ENCODE measurements at regions not wholly inside any gene's neighbourhood (a gene's known extent, or its start where the extent isn't known, plus 50 kb on each side); places are given as distances from the start of the nearest gene placed in this dataset.

DNA sequence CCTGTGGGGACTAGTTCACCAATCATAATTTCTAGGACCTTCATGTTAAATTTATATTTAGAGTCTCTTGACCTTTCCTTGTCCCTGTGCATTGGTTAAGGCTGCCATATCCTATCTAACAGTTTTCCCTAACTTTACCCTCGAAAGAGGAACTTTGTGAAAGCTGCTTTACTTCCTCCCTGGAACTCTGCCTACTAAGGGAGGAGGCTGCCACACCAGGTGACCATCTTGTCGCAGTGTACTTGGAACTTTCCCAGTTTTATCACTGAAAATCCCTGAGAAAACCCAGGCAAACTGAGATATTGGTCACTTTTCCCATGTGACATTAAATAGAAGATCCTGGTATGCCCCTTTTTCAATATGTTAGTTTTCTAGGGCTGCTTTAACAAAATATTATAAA lies 317.6 kb upstream of the TSHZ2 start:
- TF ChIP-seq, protein P1, sequence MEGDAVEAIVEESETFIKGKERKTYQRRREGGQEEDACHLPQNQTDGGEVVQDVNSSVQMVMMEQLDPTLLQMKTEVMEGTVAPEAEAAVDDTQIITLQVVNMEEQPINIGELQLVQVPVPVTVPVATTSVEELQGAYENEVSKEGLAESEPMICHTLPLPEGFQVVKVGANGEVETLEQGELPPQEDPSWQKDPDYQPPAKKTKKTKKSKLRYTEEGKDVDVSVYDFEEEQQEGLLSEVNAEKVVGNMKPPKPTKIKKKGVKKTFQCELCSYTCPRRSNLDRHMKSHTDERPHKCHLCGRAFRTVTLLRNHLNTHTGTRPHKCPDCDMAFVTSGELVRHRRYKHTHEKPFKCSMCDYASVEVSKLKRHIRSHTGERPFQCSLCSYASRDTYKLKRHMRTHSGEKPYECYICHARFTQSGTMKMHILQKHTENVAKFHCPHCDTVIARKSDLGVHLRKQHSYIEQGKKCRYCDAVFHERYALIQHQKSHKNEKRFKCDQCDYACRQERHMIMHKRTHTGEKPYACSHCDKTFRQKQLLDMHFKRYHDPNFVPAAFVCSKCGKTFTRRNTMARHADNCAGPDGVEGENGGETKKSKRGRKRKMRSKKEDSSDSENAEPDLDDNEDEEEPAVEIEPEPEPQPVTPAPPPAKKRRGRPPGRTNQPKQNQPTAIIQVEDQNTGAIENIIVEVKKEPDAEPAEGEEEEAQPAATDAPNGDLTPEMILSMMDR (conservative IDR thresholded peaks at IDR 0.05) = no peak
- no peak for TF ChIP-seq EZH2 (IDR thresholded peaks at IDR 0.05; ENCODE audit: low read depth)

Measured in PC-9 (cell line).